HEK293 (cell line): ENCODE measurements at regions not wholly inside any gene's neighbourhood (a gene's known extent, or its start where the extent isn't known, plus 50 kb on each side); places are given as distances from the start of the nearest gene placed in this dataset.

ENCODE experiments used
- CTCF ChIP-seq: fragments of 450-650 bp; formaldehyde crosslinking; IDR thresholded peaks from 2 replicates; pipeline ENCODE4 v1.5.1; 2016; ENCODE audit warnings: missing biosample characterization, missing genetic modification characterization
- HOXA7 ChIP-seq: sonication (generic); formaldehyde crosslinking; IDR thresholded peaks from 2 replicates; pipeline ENCODE4 v1.8.1; 2022; ENCODE audit warnings: missing genetic modification reagents, borderline replicate concordance
- ZNF398 ChIP-seq: fragments of 450-650 bp; formaldehyde crosslinking; IDR thresholded peaks from 2 replicates; pipeline ENCODE4 v1.5.1; 2017; ENCODE audit warnings: missing biosample characterization, missing genetic modification characterization
- ZSCAN18 ChIP-seq: fragments of 450-650 bp; formaldehyde crosslinking; IDR thresholded peaks from 2 replicates; pipeline ENCODE4 v1.5.1; 2016; ENCODE audit warnings: missing biosample characterization, missing genetic modification characterization

- TF ChIP-seq ZSCAN18 (tag by site-specific recombination) (no peak), ZNF398 (tag by site-specific recombination) (no peak), CTCF (tag by site-specific recombination) (no peak), HOXA7 (CRISPR knock-in tag) (no peak)
Measured at GRCh38 chr12:90281154-90281868, 572.7 kb upstream of the ATP2B1 start.
